Gastrocnemius medialis (tissue), 4 donors: ENCODE measurements at regions not wholly inside any gene's neighbourhood (a gene's known extent, or its start where the extent isn't known, plus 50 kb on each side); places are given as distances from the start of the nearest gene placed in this dataset.

ENCODE experiments used
- POLR2A ChIP-seq, 2 donors: fragments of 450-650 bp; IDR thresholded peaks; one replicate each; pipeline ENCODE4 v1.6.1; 2017; ENCODE audit warnings: antibody characterized with exemption in 2 of 2, mild to moderate bottlenecking in 2 of 2, moderate library complexity in 2 of 2
- TF ChIP-seq, protein P1 (sequence below), 5 experiments: fragments of 450-650 bp in 3 of 5; fragments of 200-600 bp in 2 of 5; sonication (generic) in 2 of 5; IDR thresholded peaks in 4 of 5; conservative IDR thresholded peaks in 1 of 5; 1 replicate in 4 of 5; 2 replicates in 1 of 5; pipeline ENCODE4 v1.5.1; 2016 to 2019; ENCODE audit warnings: antibody characterized with exemption in 5 of 5, mild to moderate bottlenecking in 3 of 5, moderate library complexity in 3 of 5

- TF ChIP-seq, protein P1, sequence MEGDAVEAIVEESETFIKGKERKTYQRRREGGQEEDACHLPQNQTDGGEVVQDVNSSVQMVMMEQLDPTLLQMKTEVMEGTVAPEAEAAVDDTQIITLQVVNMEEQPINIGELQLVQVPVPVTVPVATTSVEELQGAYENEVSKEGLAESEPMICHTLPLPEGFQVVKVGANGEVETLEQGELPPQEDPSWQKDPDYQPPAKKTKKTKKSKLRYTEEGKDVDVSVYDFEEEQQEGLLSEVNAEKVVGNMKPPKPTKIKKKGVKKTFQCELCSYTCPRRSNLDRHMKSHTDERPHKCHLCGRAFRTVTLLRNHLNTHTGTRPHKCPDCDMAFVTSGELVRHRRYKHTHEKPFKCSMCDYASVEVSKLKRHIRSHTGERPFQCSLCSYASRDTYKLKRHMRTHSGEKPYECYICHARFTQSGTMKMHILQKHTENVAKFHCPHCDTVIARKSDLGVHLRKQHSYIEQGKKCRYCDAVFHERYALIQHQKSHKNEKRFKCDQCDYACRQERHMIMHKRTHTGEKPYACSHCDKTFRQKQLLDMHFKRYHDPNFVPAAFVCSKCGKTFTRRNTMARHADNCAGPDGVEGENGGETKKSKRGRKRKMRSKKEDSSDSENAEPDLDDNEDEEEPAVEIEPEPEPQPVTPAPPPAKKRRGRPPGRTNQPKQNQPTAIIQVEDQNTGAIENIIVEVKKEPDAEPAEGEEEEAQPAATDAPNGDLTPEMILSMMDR (IDR thresholded peaks at IDR 0.05 in 4 of 5, conservative IDR thresholded peaks at IDR 0.05 in 1 of 5), result no peak
- TF ChIP-seq POLR2A (IDR thresholded peaks at IDR 0.05), result no peak
Observed at GRCh38 chr4:81781799-81782198, 310.1 kb upstream of the RASGEF1B start.
